IMR-90 (cell line): ENCODE measurements at regions not wholly inside any gene's neighbourhood (a gene's known extent, or its start where the extent isn't known, plus 50 kb on each side); places are given as distances from the start of the nearest gene placed in this dataset.

ENCODE experiments used
- ATAC-seq: fragments of 200-7000 bp; cut with Tn5 transposase; 2 replicates; pipeline ENCODE4 v1.9.1; 2020; ENCODE audit warnings: low read depth, mild to moderate bottlenecking, moderate library complexity
- BruUV-seq: library from RNA; stranded (reverse); fragments of 400-500 nt; replicated peaks from 2 replicates; lab custom pipeline; 2021; lab: Mats Ljungman, UMichigan
- CTCF ChIA-PET: fragments of 300-600 bp; formaldehyde crosslinking; extraction: SDS; loops from one replicate; lab custom pipeline; 2021; ENCODE audit warnings: antibody characterized with exemption; lab: Yijun Ruan, JAX
- POLR2A ChIA-PET: fragments of 300-600 bp; sonication (Branson Sonifier 250); formaldehyde crosslinking; loops from one replicate; lab custom pipeline; 2022; ENCODE audit warnings: antibody characterized with exemption; ENCODE audit not compliant: unreplicated experiment; lab: Charles Lee
- DNase-seq: peaks from one replicate; pipeline ENCODE4 v3.0.0; 2013
- H2AFZ ChIP-seq: replicated peaks from 2 replicates; pipeline ENCODE3; 2013; ENCODE audit warnings: low read length, mild to moderate bottlenecking; ENCODE audit not compliant: poor library complexity
- H2AK5ac ChIP-seq: 2 replicates; pipeline ENCODE4 v1.6.1; 2013; ENCODE audit warnings: low read depth, low read length, inconsistent platforms
- H2AK9ac ChIP-seq: replicated peaks from 2 replicates; pipeline ENCODE3; 2013; ENCODE audit warnings: mild to moderate bottlenecking, low read depth, low read length, moderate library complexity; ENCODE audit not compliant: poor library complexity
- H2BK120ac ChIP-seq: 2 replicates; pipeline ENCODE4 v1.6.1; 2013; ENCODE audit warnings: low read depth, low read length, inconsistent platforms
- H2BK15ac ChIP-seq: 3 replicates; pipeline ENCODE4 v1.6.1; 2013; ENCODE audit warnings: low read depth, low read length, inconsistent platforms
- H2BK20ac ChIP-seq: 2 replicates; pipeline ENCODE4 v1.6.1; 2013; ENCODE audit warnings: low read depth, mild to moderate bottlenecking, inconsistent platforms, low read length, moderate library complexity
- H2BK5ac ChIP-seq: 2 replicates; pipeline ENCODE4 v1.6.1; 2013; ENCODE audit warnings: mild to moderate bottlenecking, low read depth, low read length, inconsistent platforms; ENCODE audit not compliant: poor library complexity, severe bottlenecking
- H3K14ac ChIP-seq: replicated peaks from 2 replicates; pipeline ENCODE4 v1.6.1; 2013; ENCODE audit warnings: low read depth, low read length, inconsistent platforms
- H3K18ac ChIP-seq: 2 replicates; pipeline ENCODE4 v1.6.1; 2013; ENCODE audit warnings: low read depth, low read length, control low read depth
- H3K23ac ChIP-seq: 2 replicates; pipeline ENCODE4 v1.6.1; 2013; ENCODE audit warnings: low read depth, low read length, inconsistent platforms
- H3K27ac ChIP-seq: 2 replicates; pipeline ENCODE4 v1.5.1; 2013; ENCODE audit warnings: mild to moderate bottlenecking, control low read depth, low read length; ENCODE audit not compliant: insufficient read depth
- H3K27me3 ChIP-seq: 2 replicates; pipeline ENCODE4 v1.6.1; 2013; ENCODE audit warnings: low read length; ENCODE audit not compliant: control insufficient read depth, insufficient read depth
- H3K36me3 ChIP-seq: 2 replicates; pipeline ENCODE4 v1.6.1; 2013; ENCODE audit warnings: low read length, mixed read lengths; ENCODE audit not compliant: control insufficient read depth, insufficient read depth
- H3K4ac ChIP-seq: 2 replicates; pipeline ENCODE4 v1.6.1; 2013; ENCODE audit warnings: low read depth, low read length, inconsistent platforms
- H3K4me1 ChIP-seq: 2 replicates; pipeline ENCODE4 v1.6.1; 2013; ENCODE audit warnings: low read length, mixed read lengths; ENCODE audit not compliant: control insufficient read depth, insufficient read depth
- H3K4me2 ChIP-seq: 2 replicates; pipeline ENCODE4 v1.6.1; 2013; ENCODE audit warnings: low read depth, mild to moderate bottlenecking, control low read depth, low read length, moderate library complexity
- H3K4me3 ChIP-seq: 2 replicates; pipeline ENCODE4 v1.5.1; 2013; ENCODE audit warnings: low read depth, mild to moderate bottlenecking, control low read depth, low read length, moderate library complexity; ENCODE audit not compliant: insufficient read depth
- H3K56ac ChIP-seq: 2 replicates; pipeline ENCODE4 v1.6.1; 2013; ENCODE audit warnings: low read length, inconsistent platforms; ENCODE audit not compliant: insufficient read depth; ENCODE audit errors: extremely low read depth
- H3K79me1 ChIP-seq, 2 experiments: 2 replicates each; pipeline ENCODE4 v1.6.1; 2013; ENCODE audit warnings: low read length in 2 of 2, inconsistent platforms in 1 of 2, low read depth in 1 of 2
- H3K9ac ChIP-seq: 2 replicates; pipeline ENCODE4 v1.6.1; 2013; ENCODE audit warnings: low read depth, low read length, control low read depth
- H3K9me1 ChIP-seq: 2 replicates; pipeline ENCODE4 v1.6.1; 2013; ENCODE audit warnings: low read length, inconsistent platforms; ENCODE audit not compliant: insufficient read depth
- H3K9me3 ChIP-seq: 2 replicates; pipeline ENCODE4 v1.6.1; 2013; ENCODE audit warnings: low read length; ENCODE audit not compliant: control insufficient read depth, insufficient read depth
- H4K20me1 ChIP-seq: 2 replicates; pipeline ENCODE4 v1.6.1; 2013; ENCODE audit warnings: low read length, inconsistent platforms; ENCODE audit not compliant: insufficient read depth
- H4K5ac ChIP-seq: 2 replicates; pipeline ENCODE4 v1.6.1; 2013; ENCODE audit warnings: mild to moderate bottlenecking, low read depth, low read length, control low read depth
- H4K8ac ChIP-seq, 2 experiments: 2 replicates each; pipeline ENCODE4 v1.6.1; 2013; ENCODE audit warnings: low read depth in 2 of 2, low read length in 2 of 2, control low read depth in 1 of 2, inconsistent platforms in 1 of 2
- H4K91ac ChIP-seq: 2 replicates; pipeline ENCODE4 v1.6.1; 2013; ENCODE audit warnings: low read depth, low read length, inconsistent platforms; ENCODE audit not compliant: insufficient read depth
- CEBPB ChIP-seq: IDR thresholded peaks from 2 replicates; pipeline ENCODE4 v1.6.1; 2012; ENCODE audit warnings: low read depth, low read length, improper control_type of control experiment
- CHD1 ChIP-seq: IDR thresholded peaks from 2 replicates; pipeline ENCODE4 v1.6.1; 2012; ENCODE audit warnings: low read depth, low read length, improper control_type of control experiment
- FOS ChIP-seq: fragments of 150-350 bp; IDR thresholded peaks from 2 replicates; pipeline ENCODE4 v1.6.1; 2016; ENCODE audit warnings: low read depth, low read length
- MAFK ChIP-seq: IDR thresholded peaks from 2 replicates; pipeline ENCODE4 v1.6.1; 2012; ENCODE audit warnings: low read depth, low read length, improper control_type of control experiment
- MAZ ChIP-seq: IDR thresholded peaks from 2 replicates; pipeline ENCODE4 v1.6.1; 2012; ENCODE audit warnings: low read depth, mild to moderate bottlenecking, low read length, improper control_type of control experiment, moderate library complexity, borderline replicate concordance
- NFE2L2 ChIP-seq: fragments of 150-350 bp; IDR thresholded peaks from 2 replicates; pipeline ENCODE4 v1.6.1; 2016; ENCODE audit warnings: low read depth, mild to moderate bottlenecking, low read length
- POLR2A ChIP-seq: IDR thresholded peaks from 2 replicates; pipeline ENCODE4 v1.6.1; 2012; ENCODE audit warnings: mild to moderate bottlenecking, low read depth, low read length
- RAD21 ChIP-seq: IDR thresholded peaks from 2 replicates; pipeline ENCODE4 v1.6.1; 2012; ENCODE audit warnings: low read length, improper control_type of control experiment
- RFX5 ChIP-seq: IDR thresholded peaks from 2 replicates; pipeline ENCODE4 v1.8.0; 2012; ENCODE audit warnings: low read depth, mild to moderate bottlenecking, low read length, moderate library complexity
- SMC3 ChIP-seq: fragments of 150-350 bp; IDR thresholded peaks from 2 replicates; pipeline ENCODE4 v1.6.1; 2016; ENCODE audit warnings: low read depth, mild to moderate bottlenecking, antibody characterized with exemption, low read length, moderate library complexity
- WGBS, 2 experiments: methylation state at CpG; one replicate each; pipeline versions ENCODE4 v1.1.5 to v1.1.7; 2013; ENCODE audit warnings: missing lambda C conversion rate in 2 of 2; ENCODE audit not compliant: insufficient read length in 1 of 2; ENCODE audit errors: extremely low coverage in 2 of 2; 5-methylcytosine and 5-hydroxymethylcytosine counted together
- dilution Hi-C: fragments of 300-500 bp; cut with HindIII; formaldehyde crosslinking; loops from one replicate; pipeline ENCODE4 v1.14.3; 2018; ENCODE audit warnings: low sequenced_read_pairs; ENCODE audit not compliant: unreplicated experiment
- in situ Hi-C: fragments of 300-500 bp; cut with MboI; formaldehyde crosslinking; loops from 3 replicates; pipeline ENCODE4 v1.14.3; 2019; ENCODE audit warnings: low sequenced_read_pairs, inconsistent platforms, mixed read lengths
- intact Hi-C: fragments of 100-400 bp; cut with micrococcal nuclease; formaldehyde crosslinking; loops from 2 replicates; pipeline ENCODE4 v1.10.0; 2022
- TF ChIP-seq, protein P1 (sequence below): fragments of 150-350 bp; IDR thresholded peaks from 2 replicates; pipeline ENCODE4 v1.6.1; 2017; ENCODE audit warnings: mild to moderate bottlenecking, antibody characterized with exemption, low read length, low read depth

- H3K4ac ChIP-seq = no peak overlapping the region
- H2BK20ac ChIP-seq = no peak overlapping the region
- no peaks in the 10 kb centered on the region for H3K27me3 ChIP-seq
- no peak for ATAC-seq
- POLR2A ChIA-PET = no interaction called here
- in situ Hi-C loops (no loop called here), intact Hi-C loops (no loop called here), dilution Hi-C loops (no loop called here)
- no peak overlapping the region for H2BK15ac ChIP-seq
- H3K9me1 ChIP-seq = no peaks in the 10 kb centered on the region
- no peaks in the 10 kb centered on the region for H4K20me1 ChIP-seq
- no peak overlapping the region for H2BK5ac ChIP-seq
- H4K5ac ChIP-seq = no peak overlapping the region
- no peak overlapping the region for H3K27ac ChIP-seq
- H3K18ac ChIP-seq = no peak overlapping the region
- H3K14ac ChIP-seq = no peak overlapping the region
- H2AK9ac ChIP-seq = no peak overlapping the region
- H4K8ac ChIP-seq = no peak overlapping the region
- no peak overlapping the region for H4K91ac ChIP-seq
- H3K36me3 ChIP-seq = no peaks in the 10 kb centered on the region
- H3K79me1 ChIP-seq = no peaks in the 10 kb centered on the region
- DNase-seq = no peak
- CTCF ChIA-PET = no interaction called here
- H3K4me3 ChIP-seq = no peak overlapping the region
- no peaks in the 10 kb centered on the region for H3K4me1 ChIP-seq
- H2AK5ac ChIP-seq = no peak overlapping the region
- WGBS, 2 experiments = no CpG with 5 or more reads among the region's 2 CpGs
- no peak for TF ChIP-seq SMC3
- TF ChIP-seq RFX5 = no peak
- TF ChIP-seq CHD1 = no peak
- TF ChIP-seq RAD21 = no peak
- no peak for TF ChIP-seq POLR2A
- TF ChIP-seq MAZ = no peak
- no peak for TF ChIP-seq MAFK
- TF ChIP-seq FOS = no peak
- no peak for TF ChIP-seq NFE2L2
- TF ChIP-seq, protein P1, sequence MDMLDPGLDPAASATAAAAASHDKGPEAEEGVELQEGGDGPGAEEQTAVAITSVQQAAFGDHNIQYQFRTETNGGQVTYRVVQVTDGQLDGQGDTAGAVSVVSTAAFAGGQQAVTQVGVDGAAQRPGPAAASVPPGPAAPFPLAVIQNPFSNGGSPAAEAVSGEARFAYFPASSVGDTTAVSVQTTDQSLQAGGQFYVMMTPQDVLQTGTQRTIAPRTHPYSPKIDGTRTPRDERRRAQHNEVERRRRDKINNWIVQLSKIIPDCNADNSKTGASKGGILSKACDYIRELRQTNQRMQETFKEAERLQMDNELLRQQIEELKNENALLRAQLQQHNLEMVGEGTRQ = no peak
- TF ChIP-seq CEBPB = no peak
- no peak overlapping the region for H3K56ac ChIP-seq
- H2BK120ac ChIP-seq = no peak overlapping the region
- H3K23ac ChIP-seq = no peak overlapping the region
- H2AFZ ChIP-seq = no peak overlapping the region
- peaks cover 3% of the 10 kb centered on the region; the same call in 1 of the 2 replicates for H3K9me3 ChIP-seq
- no peak overlapping the region for H3K4me2 ChIP-seq
- no peak overlapping the region for H3K9ac ChIP-seq
- no TSS peak for BruUV-seq
These were observed 166.3 kb downstream of the SLC35B3 start for GRCh38 chr6:8269094-8269493.
